Natural killer cell (primary cell): ENCODE measurements at regions not wholly inside any gene's neighbourhood (a gene's known extent, or its start where the extent isn't known, plus 50 kb on each side); places are given as distances from the start of the nearest gene placed in this dataset.

Experiments
- ATAC-seq, 3 donors: fragments of 150-1000 bp in 2 of 3; fragments of 200-7000 bp in 1 of 3; cut with Tn5 transposase; 1 replicate in 1 of 3; 2 replicates in 2 of 3; pipeline ENCODE4 v1.10.0; 2021; ENCODE audit warnings: mild to moderate bottlenecking in 2 of 3, moderate library complexity in 2 of 3
- DNase-seq, 2 donors: peaks; one replicate each; pipeline versions ENCODE4 v3.0.0 to v3.0.0-alpha.2; 2013 to 2021; ENCODE audit warnings: mixed read lengths in 1 of 2
- H3K27ac ChIP-seq: one replicate; pipeline ENCODE4 v1.5.1; 2013; ENCODE audit warnings: mild to moderate bottlenecking, low read length
- H3K27me3 ChIP-seq: one replicate; pipeline ENCODE4 v1.6.1; 2013; ENCODE audit warnings: low read length; ENCODE audit not compliant: control insufficient read depth, insufficient read depth
- H3K36me3 ChIP-seq: one replicate; pipeline ENCODE4 v1.6.1; 2013; ENCODE audit warnings: low read length; ENCODE audit not compliant: control insufficient read depth, insufficient read depth
- H3K4me1 ChIP-seq: one replicate; pipeline ENCODE4 v1.6.1; 2013; ENCODE audit warnings: low read length; ENCODE audit not compliant: control insufficient read depth, insufficient read depth
- H3K4me3 ChIP-seq: one replicate; pipeline ENCODE4 v1.5.1; 2013; ENCODE audit warnings: low read length
- H3K9me3 ChIP-seq: one replicate; pipeline ENCODE4 v1.6.1; 2013; ENCODE audit warnings: low read length; ENCODE audit not compliant: control insufficient read depth, insufficient read depth
- H3K27ac Mint-ChIP-seq, 2 donors: one replicate each; pipeline ENCODE4 v1.8.0; 2022; ENCODE audit warnings: mild to moderate bottlenecking in 2 of 2, mixed read lengths in 2 of 2, moderate library complexity in 1 of 2
- H3K27me3 Mint-ChIP-seq, 2 donors: one replicate each; pipeline ENCODE4 v1.8.0; 2022; ENCODE audit warnings: low read depth in 2 of 2, mixed read lengths in 2 of 2
- H3K36me3 Mint-ChIP-seq: one replicate; pipeline ENCODE4 v1.8.0; 2022; ENCODE audit warnings: mixed read lengths
- H3K4me1 Mint-ChIP-seq, 2 donors: one replicate each; pipeline ENCODE4 v1.8.0; 2022; ENCODE audit warnings: mixed read lengths in 2 of 2
- H3K4me3 Mint-ChIP-seq: one replicate; pipeline ENCODE4 v1.8.0; 2022; ENCODE audit warnings: mild to moderate bottlenecking, moderate library complexity, mixed read lengths
- H3K9me3 Mint-ChIP-seq, 2 donors: one replicate each; pipeline ENCODE4 v1.8.0; 2022; ENCODE audit warnings: mixed read lengths in 2 of 2
- CTCF ChIP-seq: fragments of 200-600 bp; IDR thresholded peaks from one replicate; pipeline ENCODE4 v1.8.0; 2022; ENCODE audit warnings: antibody characterized with exemption
- WGBS: methylation state at CpG from one replicate; pipeline ENCODE4 v1.1.7; 2013; ENCODE audit warnings: missing lambda C conversion rate; ENCODE audit not compliant: insufficient coverage; 5-methylcytosine and 5-hydroxymethylcytosine counted together
- intact Hi-C: fragments of 100-400 bp; cut with micrococcal nuclease; formaldehyde crosslinking; loops from one replicate; pipeline ENCODE4 v1.14.2; 2022

GRCh38 chr4:100970414-100970813, 376.9 kb downstream of the PPP3CA start:
- 100% methylated on average over 1 of the region's 3 CpGs for WGBS
- no peaks in the 10 kb centered on the region for H3K9me3 ChIP-seq
- intact Hi-C loops = no loop called here
- no peaks in the 10 kb centered on the region for H3K36me3 Mint-ChIP-seq
- H3K27me3 ChIP-seq = no peaks in the 10 kb centered on the region
- DNase-seq = no peak
- H3K4me3 ChIP-seq = no peak overlapping the region
- no peaks in the 10 kb centered on the region for H3K9me3 Mint-ChIP-seq
- TF ChIP-seq CTCF = no peak
- H3K4me1 Mint-ChIP-seq = peaks cover 0 to 5% of the 10 kb centered on the region in 2 donors
- H3K27me3 Mint-ChIP-seq = peaks cover 2 to 19% of the 10 kb centered on the region in 2 donors
- no peak overlapping the region for H3K27ac Mint-ChIP-seq
- ATAC-seq = no peak
- H3K36me3 ChIP-seq = no peaks in the 10 kb centered on the region
- no peak overlapping the region for H3K27ac ChIP-seq
- H3K4me1 ChIP-seq = no peaks in the 10 kb centered on the region
- no peak overlapping the region for H3K4me3 Mint-ChIP-seq

GRCh38 chr4:100969925-100970324, 377.4 kb downstream of the PPP3CA start:
- Histone ChIP-seq H3K9me3 (no peaks in the 10 kb centered on the region), H3K4me1 (no peaks in the 10 kb centered on the region), H3K27me3 (no peaks in the 10 kb centered on the region), H3K27ac (no peak overlapping the region), H3K4me3 (no peak overlapping the region), H3K36me3 (no peaks in the 10 kb centered on the region)
- TF ChIP-seq CTCF = no peak
- H3K27ac Mint-ChIP-seq = no peak overlapping the region
- H3K4me1 Mint-ChIP-seq = peaks cover 0 to 5% of the 10 kb centered on the region in 2 donors
- H3K9me3 Mint-ChIP-seq = no peaks in the 10 kb centered on the region
- H3K4me3 Mint-ChIP-seq = no peak overlapping the region
- no peaks in the 10 kb centered on the region for H3K36me3 Mint-ChIP-seq
- peaks cover 2 to 19% of the 10 kb centered on the region in 2 donors for H3K27me3 Mint-ChIP-seq
- DNase-seq (no peak), ATAC-seq (no peak)
- intact Hi-C loops = no loop called here

- Mint-ChIP-seq H3K36me3 (no peaks in the 10 kb centered on the region), H3K4me1 (peaks cover 0 to 5% of the 10 kb centered on the region in 2 donors), H3K27me3 (peaks cover 2 to 19% of the 10 kb centered on the region in 2 donors), H3K27ac (no peak overlapping the region), H3K9me3 (no peaks in the 10 kb centered on the region), H3K4me3 (no peak overlapping the region)
- no peak overlapping the region for H3K4me3 ChIP-seq
- intact Hi-C loops = no loop called here
- no peak for TF ChIP-seq CTCF
- DNase-seq = no peak
- no CpG with 5 or more reads among the region's 2 CpGs for WGBS
- no peaks in the 10 kb centered on the region for H3K4me1 ChIP-seq
- H3K27me3 ChIP-seq = no peaks in the 10 kb centered on the region
- no peaks in the 10 kb centered on the region for H3K36me3 ChIP-seq
- no peak overlapping the region for H3K27ac ChIP-seq
- no peaks in the 10 kb centered on the region for H3K9me3 ChIP-seq
- ATAC-seq = no peak
These were observed 379.3 kb downstream of the PPP3CA start for GRCh38 chr4:100968046-100968445.

GRCh38 chr4:100963627-100964026, 383.7 kb downstream of the PPP3CA start:
- intact Hi-C loops = no loop called here
- WGBS = 90% methylated on average over 1 of the region's 1 CpG
- no peak for ATAC-seq
- Mint-ChIP-seq H3K4me1 (no peaks in the 10 kb centered on the region), H3K36me3 (no peaks in the 10 kb centered on the region), H3K4me3 (no peak overlapping the region), H3K27me3 (peaks cover 2 to 11% of the 10 kb centered on the region in 2 donors), H3K27ac (no peak overlapping the region), H3K9me3 (no peaks in the 10 kb centered on the region)
- Histone ChIP-seq H3K36me3 (no peaks in the 10 kb centered on the region), H3K4me1 (no peaks in the 10 kb centered on the region), H3K27ac (no peak overlapping the region), H3K4me3 (no peak overlapping the region), H3K27me3 (no peaks in the 10 kb centered on the region), H3K9me3 (no peaks in the 10 kb centered on the region)
- TF ChIP-seq CTCF = no peak
- no peak for DNase-seq
